ENCODE measurements at regions not wholly inside any gene's neighbourhood (a gene's known extent, or its start where the extent isn't known, plus 50 kb on each side); places are given as distances from the start of the nearest gene placed in this dataset.

DNA sequence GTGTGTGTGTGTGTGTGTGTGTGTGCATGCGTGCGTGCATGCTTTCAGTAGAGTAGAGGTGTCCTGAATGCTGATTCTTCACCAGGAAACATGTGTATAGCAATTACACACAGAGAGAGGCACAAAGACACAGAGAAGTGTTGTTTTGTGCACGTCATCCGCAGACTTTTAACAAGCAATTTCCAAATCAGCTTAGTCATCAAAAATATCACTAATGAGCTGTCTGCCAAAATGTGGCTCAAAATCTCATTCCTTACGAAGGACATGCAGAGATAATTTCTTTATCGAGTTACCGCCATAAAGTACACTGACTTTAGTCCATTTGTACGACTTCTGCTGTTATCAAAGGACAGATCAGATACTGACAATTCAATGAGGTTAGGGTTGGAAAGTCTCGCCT, 274.9 kb upstream of the RARB start:
- TF ChIP-seq, protein P1, sequence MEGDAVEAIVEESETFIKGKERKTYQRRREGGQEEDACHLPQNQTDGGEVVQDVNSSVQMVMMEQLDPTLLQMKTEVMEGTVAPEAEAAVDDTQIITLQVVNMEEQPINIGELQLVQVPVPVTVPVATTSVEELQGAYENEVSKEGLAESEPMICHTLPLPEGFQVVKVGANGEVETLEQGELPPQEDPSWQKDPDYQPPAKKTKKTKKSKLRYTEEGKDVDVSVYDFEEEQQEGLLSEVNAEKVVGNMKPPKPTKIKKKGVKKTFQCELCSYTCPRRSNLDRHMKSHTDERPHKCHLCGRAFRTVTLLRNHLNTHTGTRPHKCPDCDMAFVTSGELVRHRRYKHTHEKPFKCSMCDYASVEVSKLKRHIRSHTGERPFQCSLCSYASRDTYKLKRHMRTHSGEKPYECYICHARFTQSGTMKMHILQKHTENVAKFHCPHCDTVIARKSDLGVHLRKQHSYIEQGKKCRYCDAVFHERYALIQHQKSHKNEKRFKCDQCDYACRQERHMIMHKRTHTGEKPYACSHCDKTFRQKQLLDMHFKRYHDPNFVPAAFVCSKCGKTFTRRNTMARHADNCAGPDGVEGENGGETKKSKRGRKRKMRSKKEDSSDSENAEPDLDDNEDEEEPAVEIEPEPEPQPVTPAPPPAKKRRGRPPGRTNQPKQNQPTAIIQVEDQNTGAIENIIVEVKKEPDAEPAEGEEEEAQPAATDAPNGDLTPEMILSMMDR (IDR thresholded peaks at IDR 0.05; ENCODE audit: insufficient read depth, low read length) = no peak
- TF ChIP-seq POLR2AphosphoS5 (IDR thresholded peaks at IDR 0.05; ENCODE audit: low read depth) = no peak
- TF ChIP-seq, protein P2, sequence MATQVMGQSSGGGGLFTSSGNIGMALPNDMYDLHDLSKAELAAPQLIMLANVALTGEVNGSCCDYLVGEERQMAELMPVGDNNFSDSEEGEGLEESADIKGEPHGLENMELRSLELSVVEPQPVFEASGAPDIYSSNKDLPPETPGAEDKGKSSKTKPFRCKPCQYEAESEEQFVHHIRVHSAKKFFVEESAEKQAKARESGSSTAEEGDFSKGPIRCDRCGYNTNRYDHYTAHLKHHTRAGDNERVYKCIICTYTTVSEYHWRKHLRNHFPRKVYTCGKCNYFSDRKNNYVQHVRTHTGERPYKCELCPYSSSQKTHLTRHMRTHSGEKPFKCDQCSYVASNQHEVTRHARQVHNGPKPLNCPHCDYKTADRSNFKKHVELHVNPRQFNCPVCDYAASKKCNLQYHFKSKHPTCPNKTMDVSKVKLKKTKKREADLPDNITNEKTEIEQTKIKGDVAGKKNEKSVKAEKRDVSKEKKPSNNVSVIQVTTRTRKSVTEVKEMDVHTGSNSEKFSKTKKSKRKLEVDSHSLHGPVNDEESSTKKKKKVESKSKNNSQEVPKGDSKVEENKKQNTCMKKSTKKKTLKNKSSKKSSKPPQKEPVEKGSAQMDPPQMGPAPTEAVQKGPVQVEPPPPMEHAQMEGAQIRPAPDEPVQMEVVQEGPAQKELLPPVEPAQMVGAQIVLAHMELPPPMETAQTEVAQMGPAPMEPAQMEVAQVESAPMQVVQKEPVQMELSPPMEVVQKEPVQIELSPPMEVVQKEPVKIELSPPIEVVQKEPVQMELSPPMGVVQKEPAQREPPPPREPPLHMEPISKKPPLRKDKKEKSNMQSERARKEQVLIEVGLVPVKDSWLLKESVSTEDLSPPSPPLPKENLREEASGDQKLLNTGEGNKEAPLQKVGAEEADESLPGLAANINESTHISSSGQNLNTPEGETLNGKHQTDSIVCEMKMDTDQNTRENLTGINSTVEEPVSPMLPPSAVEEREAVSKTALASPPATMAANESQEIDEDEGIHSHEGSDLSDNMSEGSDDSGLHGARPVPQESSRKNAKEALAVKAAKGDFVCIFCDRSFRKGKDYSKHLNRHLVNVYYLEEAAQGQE (IDR thresholded peaks at IDR 0.05; ENCODE audit: insufficient replicate concordance, low read depth) = no peak
- no peak for TF ChIP-seq GABPA (IDR thresholded peaks at IDR 0.05; ENCODE audit: low read depth)
